Endodermal cell (in vitro differentiated cells): ENCODE measurements at regions not wholly inside any gene's neighbourhood (a gene's known extent, or its start where the extent isn't known, plus 50 kb on each side); places are given as distances from the start of the nearest gene placed in this dataset.

ENCODE experiments used
- DNase-seq: peaks from one replicate; pipeline ENCODE4 v3.0.0-alpha.2; 2017
- H3K27ac ChIP-seq: 2 replicates; pipeline ENCODE4 v1.5.1; 2013; ENCODE audit warnings: mild to moderate bottlenecking, low read depth, low read length, moderate library complexity
- H3K27me3 ChIP-seq: 2 replicates; pipeline ENCODE4 v1.6.1; 2013; ENCODE audit warnings: mild to moderate bottlenecking, low read length, moderate library complexity; ENCODE audit not compliant: insufficient read depth, control insufficient read depth, poor library complexity, severe bottlenecking
- H3K36me3 ChIP-seq: 2 replicates; pipeline ENCODE4 v1.7.0; 2013; ENCODE audit warnings: mild to moderate bottlenecking, low read length, moderate library complexity; ENCODE audit not compliant: control insufficient read depth, insufficient read depth
- H3K4me1 ChIP-seq: one replicate; pipeline ENCODE4 v1.7.0; 2013; ENCODE audit warnings: low read length; ENCODE audit not compliant: control insufficient read depth, insufficient read depth
- H3K4me3 ChIP-seq: 2 replicates; pipeline ENCODE4 v1.5.1; 2013; ENCODE audit warnings: mild to moderate bottlenecking, low read length, moderate library complexity
- H3K9ac ChIP-seq: 2 replicates; pipeline ENCODE4 v1.6.1; 2013; ENCODE audit warnings: mild to moderate bottlenecking, low read length, moderate library complexity; ENCODE audit not compliant: poor library complexity, severe bottlenecking; ENCODE audit errors: extremely low read depth
- H3K9me3 ChIP-seq: 2 replicates; pipeline ENCODE4 v1.6.1; 2013; ENCODE audit warnings: mild to moderate bottlenecking, low read length, moderate library complexity; ENCODE audit not compliant: control insufficient read depth
- H3K27ac Mint-ChIP-seq: 2 replicates; pipeline ENCODE4 v1.8.0; 2020; ENCODE audit warnings: mixed read lengths
- H3K27me3 Mint-ChIP-seq: 2 replicates; pipeline ENCODE4 v1.8.0; 2021; ENCODE audit warnings: mild to moderate bottlenecking, mixed read lengths; ENCODE audit not compliant: insufficient read depth
- H3K36me3 Mint-ChIP-seq: 2 replicates; pipeline ENCODE4 v1.8.0; 2020; ENCODE audit warnings: low read depth, mixed read lengths
- H3K4me1 Mint-ChIP-seq: 2 replicates; pipeline ENCODE4 v1.8.0; 2020; ENCODE audit warnings: mixed read lengths
- H3K4me3 Mint-ChIP-seq: 2 replicates; pipeline ENCODE4 v1.8.0; 2020; ENCODE audit warnings: mild to moderate bottlenecking, moderate library complexity, mixed read lengths
- H3K9me3 Mint-ChIP-seq: 2 replicates; pipeline ENCODE4 v1.8.0; 2020; ENCODE audit warnings: mild to moderate bottlenecking, mixed read lengths
- CTCF ChIP-seq: fragments of 200-600 bp; sonication (generic); conservative IDR thresholded peaks from 2 replicates; pipeline ENCODE4 v1.5.0; 2021; ENCODE audit warnings: antibody characterized with exemption, mild to moderate bottlenecking
- WGBS, 2 experiments: methylation state at CpG; one replicate each; pipeline versions ENCODE4 v1.1.5 to v1.1.7; 2013; ENCODE audit warnings: missing lambda C conversion rate in 2 of 2, mixed read lengths in 1 of 2; ENCODE audit not compliant: insufficient coverage in 1 of 2, insufficient read length in 1 of 2; 5-methylcytosine and 5-hydroxymethylcytosine counted together

GRCh38 chr9:11686733-11687132 is 1006.5 kb upstream of the TYRP1 start:
- no peaks in the 10 kb centered on the region for H3K27me3 Mint-ChIP-seq
- H3K4me1 Mint-ChIP-seq, result no peaks in the 10 kb centered on the region
- Histone ChIP-seq H3K9me3 (no peaks in the 10 kb centered on the region), H3K9ac (no peak overlapping the region), H3K27ac (peak overlapping the region; percentile 28), H3K27me3 (no peaks in the 10 kb centered on the region), H3K4me3 (no peak overlapping the region), H3K4me1 (no peaks in the 10 kb centered on the region), H3K36me3 (no peaks in the 10 kb centered on the region)
- no peak for DNase-seq
- H3K4me3 Mint-ChIP-seq, result no peak overlapping the region
- no peak for TF ChIP-seq CTCF
- H3K27ac Mint-ChIP-seq, result no peak overlapping the region
- H3K9me3 Mint-ChIP-seq, result no peaks in the 10 kb centered on the region
- H3K36me3 Mint-ChIP-seq, result no peaks in the 10 kb centered on the region

GRCh38 chr9:11697126-11697525 is 996.1 kb upstream of the TYRP1 start:
- Histone ChIP-seq H3K36me3 (no peaks in the 10 kb centered on the region), H3K4me3 (no peak overlapping the region), H3K9me3 (no peaks in the 10 kb centered on the region), H3K27me3 (no peaks in the 10 kb centered on the region), H3K9ac (no peak overlapping the region), H3K27ac (no peak overlapping the region), H3K4me1 (no peaks in the 10 kb centered on the region)
- Mint-ChIP-seq H3K9me3 (no peaks in the 10 kb centered on the region), H3K4me3 (no peak overlapping the region), H3K36me3 (no peaks in the 10 kb centered on the region), H3K4me1 (no peaks in the 10 kb centered on the region), H3K27me3 (no peaks in the 10 kb centered on the region), H3K27ac (no peak overlapping the region)
- no peak for TF ChIP-seq CTCF
- DNase-seq, result no peak

- no peak overlapping the region for H3K4me3 ChIP-seq
- no peaks in the 10 kb centered on the region for H3K27me3 ChIP-seq
- no peak for TF ChIP-seq CTCF
- Mint-ChIP-seq H3K9me3 (no peaks in the 10 kb centered on the region), H3K27me3 (no peaks in the 10 kb centered on the region), H3K4me1 (peaks cover 3% of the 10 kb centered on the region), H3K4me3 (no peak overlapping the region), H3K36me3 (no peaks in the 10 kb centered on the region), H3K27ac (no peak overlapping the region)
- H3K36me3 ChIP-seq, result no peaks in the 10 kb centered on the region
- no peaks in the 10 kb centered on the region for H3K4me1 ChIP-seq
- no peaks in the 10 kb centered on the region for H3K9me3 ChIP-seq
- H3K27ac ChIP-seq, result no peak overlapping the region
- 92 to 99% methylated on average over 1 to 3 of the region's 3 CpGs for WGBS, 2 experiments
- no peak overlapping the region for H3K9ac ChIP-seq
- DNase-seq, result no peak
Measured at GRCh38 chr9:11701706-11702105, 991.5 kb upstream of the TYRP1 start.
